ENCODE measurements at regions not wholly inside any gene's neighbourhood (a gene's known extent, or its start where the extent isn't known, plus 50 kb on each side); places are given as distances from the start of the nearest gene placed in this dataset.
A peak's percentile ranks its signal among the peaks of the same experiment; 100 is the strongest.
"Not testable (repeated sequence)": the region's sequence is repeated elsewhere in the genome, so short reads cannot be mapped to it uniquely, and the experiment has no call there.

GRCh38 chr10:27344568-27345454 is 104.2 kb upstream of the ACBD5 start:
- WGBS = 84% methylated on average over 8 of the region's 8 CpGs
- DNase-seq (ENCODE audit: low read depth in 6 of 9, low spot score in 9 of 9) = no peak

GRCh38 chr10:27341001-27341400 is 100.4 kb upstream of the ACBD5 start:
- WGBS = 96% methylated on average over 3 of the region's 3 CpGs
- Histone ChIP-seq H3K27ac (ENCODE audit: low read depth in 1 of 2, low read length in 1 of 2) (no peak overlapping the region), H3K27me3 (ENCODE audit: control insufficient read depth in 2 of 2, insufficient read depth in 1 of 2, low read length in 1 of 2) (peaks cover 0 to 2% of the 10 kb centered on the region in 2 donors), H3K9me3 (ENCODE audit: control insufficient read depth in 2 of 2, insufficient read depth in 1 of 2, low read length in 1 of 2) (no peaks in the 10 kb centered on the region), H3K4me3 (ENCODE audit: low read length in 2 of 2) (no peak overlapping the region), H3K4me1 (ENCODE audit: control insufficient read depth in 2 of 2, insufficient read depth in 2 of 2, low read length in 2 of 2) (no peaks in the 10 kb centered on the region), H3K36me3 (ENCODE audit: control insufficient read depth in 2 of 2, insufficient read depth in 2 of 2, low read length in 1 of 2) (no peaks in the 10 kb centered on the region)
- DNase-seq (ENCODE audit: low read depth in 6 of 9, low spot score in 9 of 9) = no peak

More at GRCh38 chr10:27344568-27345454, 104.2 kb upstream of the ACBD5 start:
- Histone ChIP-seq H3K4me3 (ENCODE audit: low read length in 2 of 2) (no peak overlapping the region), H3K36me3 (ENCODE audit: control insufficient read depth in 2 of 2, insufficient read depth in 2 of 2, low read length in 1 of 2) (no peaks in the 10 kb centered on the region), H3K27ac (ENCODE audit: low read depth in 1 of 2, low read length in 1 of 2) (no peak overlapping the region), H3K27me3 (ENCODE audit: control insufficient read depth in 2 of 2, insufficient read depth in 1 of 2, low read length in 1 of 2) (peaks cover 0 to 2% of the 10 kb centered on the region in 2 donors), H3K9me3 (ENCODE audit: control insufficient read depth in 2 of 2, insufficient read depth in 1 of 2, low read length in 1 of 2) (no peaks in the 10 kb centered on the region), H3K4me1 (ENCODE audit: control insufficient read depth in 2 of 2, insufficient read depth in 2 of 2, low read length in 2 of 2) (no peaks in the 10 kb centered on the region)

DNA sequence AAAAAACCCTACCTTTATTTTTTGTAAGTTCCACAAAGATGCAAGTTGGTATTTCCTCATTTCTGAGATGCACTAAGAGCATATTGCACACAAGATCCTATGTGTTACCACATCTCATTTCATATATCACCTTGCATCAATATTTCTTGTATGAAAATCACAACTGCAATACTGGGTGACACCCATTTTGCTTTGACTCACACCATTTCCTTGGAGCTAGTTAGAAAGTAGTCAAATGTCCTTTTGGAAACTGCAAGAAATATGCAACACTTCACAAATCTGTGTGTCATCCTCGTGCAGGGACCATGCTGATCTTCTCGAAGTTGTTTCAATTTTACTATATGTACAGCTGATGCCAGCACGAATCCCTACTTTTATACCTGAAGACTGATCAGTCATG is 94.6 kb upstream of the ACBD5 start:
- H3K36me3 ChIP-seq (ENCODE audit: control insufficient read depth in 2 of 2, insufficient read depth in 2 of 2, low read length in 1 of 2); H3K9me3 ChIP-seq (ENCODE audit: control insufficient read depth in 2 of 2, insufficient read depth in 1 of 2, low read length in 1 of 2); H3K27ac ChIP-seq (ENCODE audit: low read depth in 1 of 2, low read length in 1 of 2); H3K27me3 ChIP-seq (ENCODE audit: control insufficient read depth in 2 of 2, insufficient read depth in 1 of 2, low read length in 1 of 2); H3K4me1 ChIP-seq (ENCODE audit: control insufficient read depth in 2 of 2, insufficient read depth in 2 of 2, low read length in 2 of 2); DNase-seq (ENCODE audit: low read depth in 6 of 9, low spot score in 9 of 9); H3K4me3 ChIP-seq (ENCODE audit: low read length in 2 of 2): not testable (repeated sequence)
- 74% methylated on average over 3 of the region's 3 CpGs for WGBS

- 96% methylated on average over 3 of the region's 3 CpGs for WGBS
- H3K36me3 ChIP-seq (ENCODE audit: control insufficient read depth in 2 of 2, insufficient read depth in 2 of 2, low read length in 1 of 2) = no peaks in the 10 kb centered on the region
- no peak overlapping the region for H3K4me3 ChIP-seq (ENCODE audit: low read length in 2 of 2)
- H3K27me3 ChIP-seq (ENCODE audit: control insufficient read depth in 2 of 2, insufficient read depth in 1 of 2, low read length in 1 of 2) = no peaks in the 10 kb centered on the region
- H3K27ac ChIP-seq (ENCODE audit: low read depth in 1 of 2, low read length in 1 of 2) = no peak overlapping the region
- no peaks in the 10 kb centered on the region for H3K4me1 ChIP-seq (ENCODE audit: control insufficient read depth in 2 of 2, insufficient read depth in 2 of 2, low read length in 2 of 2)
- DNase-seq (ENCODE audit: low read depth in 6 of 9, low spot score in 9 of 9) = no peak
- no peaks in the 10 kb centered on the region for H3K9me3 ChIP-seq (ENCODE audit: control insufficient read depth in 2 of 2, insufficient read depth in 1 of 2, low read length in 1 of 2)
These were observed 89.5 kb upstream of the ACBD5 start for GRCh38 chr10:27330074-27330473.

DNA sequence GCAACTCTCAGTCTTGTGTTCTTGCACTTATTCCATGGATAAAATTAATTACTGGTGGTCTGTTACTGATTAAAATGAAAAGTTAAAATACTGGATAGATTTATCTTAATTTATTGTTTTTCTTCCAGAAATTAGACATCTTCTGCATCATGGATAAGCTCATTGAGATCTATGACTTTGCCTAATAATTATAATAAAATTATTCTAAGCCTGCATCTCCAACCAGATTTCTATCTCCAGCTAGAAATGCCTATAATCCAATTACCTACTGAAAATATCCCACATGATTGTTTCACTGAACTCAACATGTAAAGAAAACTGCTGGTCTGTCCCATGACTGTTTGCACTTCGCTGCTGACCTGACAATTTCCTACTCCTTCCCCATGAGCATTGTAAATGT is 88.3 kb upstream of the ACBD5 start:
- Histone ChIP-seq H3K4me1 (ENCODE audit: control insufficient read depth in 2 of 2, insufficient read depth in 2 of 2, low read length in 2 of 2) (no peaks in the 10 kb centered on the region), H3K36me3 (ENCODE audit: control insufficient read depth in 2 of 2, insufficient read depth in 2 of 2, low read length in 1 of 2) (no peaks in the 10 kb centered on the region), H3K9me3 (ENCODE audit: control insufficient read depth in 2 of 2, insufficient read depth in 1 of 2, low read length in 1 of 2) (no peaks in the 10 kb centered on the region), H3K27ac (ENCODE audit: low read depth in 1 of 2, low read length in 1 of 2) (no peak overlapping the region), H3K4me3 (ENCODE audit: low read length in 2 of 2) (no peak overlapping the region), H3K27me3 (ENCODE audit: control insufficient read depth in 2 of 2, insufficient read depth in 1 of 2, low read length in 1 of 2) (no peaks in the 10 kb centered on the region)
- no peak for DNase-seq (ENCODE audit: low read depth in 6 of 9, low spot score in 9 of 9)
- WGBS = 96% methylated on average over 1 of the region's 1 CpG

DNA sequence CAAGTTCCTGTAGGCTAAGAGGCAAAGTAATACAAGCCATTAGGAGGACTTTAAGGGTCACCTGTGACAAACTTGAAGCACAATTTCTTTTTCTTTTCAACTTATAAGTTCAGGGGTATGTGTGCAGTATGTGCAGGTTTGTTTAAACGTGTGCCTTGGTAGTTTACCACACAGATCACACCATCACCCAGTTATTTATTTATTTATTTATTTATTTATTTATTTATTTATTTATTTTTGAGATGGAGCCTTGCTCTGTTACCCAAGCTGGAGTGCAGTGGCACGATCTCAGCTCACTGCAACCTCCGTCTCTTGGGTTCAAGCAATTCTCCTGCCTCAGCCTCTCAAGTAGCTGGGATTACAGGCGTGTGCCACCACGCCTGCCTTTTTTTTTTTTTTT is 86.2 kb upstream of the ACBD5 start:
- not testable (repeated sequence) for H3K4me1 ChIP-seq (ENCODE audit: control insufficient read depth in 2 of 2, insufficient read depth in 2 of 2, low read length in 2 of 2); H3K4me3 ChIP-seq (ENCODE audit: low read length in 2 of 2); H3K36me3 ChIP-seq (ENCODE audit: control insufficient read depth in 2 of 2, insufficient read depth in 2 of 2, low read length in 1 of 2); H3K9me3 ChIP-seq (ENCODE audit: control insufficient read depth in 2 of 2, insufficient read depth in 1 of 2, low read length in 1 of 2); DNase-seq (ENCODE audit: low read depth in 6 of 9, low spot score in 9 of 9); H3K27me3 ChIP-seq (ENCODE audit: control insufficient read depth in 2 of 2, insufficient read depth in 1 of 2, low read length in 1 of 2); H3K27ac ChIP-seq (ENCODE audit: low read depth in 1 of 2, low read length in 1 of 2)
- 98% methylated on average over 5 of the region's 5 CpGs for WGBS

GRCh38 chr10:27319752-27320431 is 79.3 kb upstream of the ACBD5 start:
- peaks cover 0 to 14% of the 10 kb centered on the region in 2 donors for H3K27me3 ChIP-seq (ENCODE audit: control insufficient read depth in 2 of 2, insufficient read depth in 1 of 2, low read length in 1 of 2)
- 43% methylated on average over 44 of the region's 44 CpGs for WGBS

DNA sequence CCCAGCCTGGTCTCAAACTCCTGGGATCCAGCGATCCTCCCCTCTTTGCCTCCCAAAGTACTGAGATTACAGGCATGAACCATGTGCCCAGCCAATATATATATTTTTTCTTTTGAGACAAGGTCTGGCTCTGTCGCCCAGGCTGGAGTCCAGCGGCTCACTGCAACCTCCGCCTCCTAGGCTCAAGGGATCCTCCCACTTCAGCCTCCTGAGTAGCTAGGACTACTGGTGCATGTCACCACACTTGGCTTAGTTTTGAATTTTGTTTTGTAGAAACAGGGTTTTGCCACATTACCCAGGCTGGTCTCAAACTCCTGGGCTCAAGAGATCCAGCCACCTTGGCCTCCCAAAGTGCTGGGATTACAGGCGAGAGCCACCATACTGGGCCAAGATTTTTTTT is 78.5 kb upstream of the ACBD5 start:
- H3K27me3 ChIP-seq (ENCODE audit: control insufficient read depth in 2 of 2, insufficient read depth in 1 of 2, low read length in 1 of 2) = peaks cover 0 to 14% of the 10 kb centered on the region in 2 donors
- not testable (repeated sequence) for H3K9me3 ChIP-seq (ENCODE audit: control insufficient read depth in 2 of 2, insufficient read depth in 1 of 2, low read length in 1 of 2); H3K4me3 ChIP-seq (ENCODE audit: low read length in 2 of 2); DNase-seq (ENCODE audit: low read depth in 6 of 9, low spot score in 9 of 9); H3K4me1 ChIP-seq (ENCODE audit: control insufficient read depth in 2 of 2, insufficient read depth in 2 of 2, low read length in 2 of 2); H3K27ac ChIP-seq (ENCODE audit: low read depth in 1 of 2, low read length in 1 of 2); H3K36me3 ChIP-seq (ENCODE audit: control insufficient read depth in 2 of 2, insufficient read depth in 2 of 2, low read length in 1 of 2)
- 96% methylated on average over 5 of the region's 5 CpGs for WGBS

More at GRCh38 chr10:27319752-27320431, 79.3 kb upstream of the ACBD5 start:
- Histone ChIP-seq H3K36me3 (ENCODE audit: control insufficient read depth in 2 of 2, insufficient read depth in 2 of 2, low read length in 1 of 2) (no peaks in the 10 kb centered on the region), H3K9me3 (ENCODE audit: control insufficient read depth in 2 of 2, insufficient read depth in 1 of 2, low read length in 1 of 2) (no peaks in the 10 kb centered on the region), H3K27ac (ENCODE audit: low read depth in 1 of 2, low read length in 1 of 2) (no peak overlapping the region), H3K4me3 (ENCODE audit: low read length in 2 of 2) (peak overlapping the region in 1 of 2 donors; percentile 28), H3K4me1 (ENCODE audit: control insufficient read depth in 2 of 2, insufficient read depth in 2 of 2, low read length in 2 of 2) (no peaks in the 10 kb centered on the region)
- DNase-seq (ENCODE audit: low read depth in 6 of 9, low spot score in 9 of 9) = peak in 5 of 9 donors; percentile 3 to 58 (median 21)

DNA sequence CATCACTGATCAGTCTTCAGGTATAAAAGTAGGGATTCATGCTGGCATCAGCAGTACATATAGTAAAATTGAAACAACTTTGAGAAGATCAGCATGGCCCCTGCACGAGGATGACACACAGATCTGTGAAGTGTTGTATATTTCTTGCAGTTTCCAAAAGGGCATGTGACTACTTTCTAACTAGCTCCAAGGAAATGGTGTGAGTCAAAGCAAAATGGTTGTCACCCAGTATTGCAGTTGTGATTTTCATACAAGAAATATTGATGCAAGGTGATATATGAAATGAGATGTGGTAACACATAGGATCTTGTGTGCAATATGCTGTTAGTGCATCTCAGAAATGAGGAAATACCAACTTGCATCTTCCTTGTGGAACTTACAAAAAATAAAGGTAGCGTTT is 74.5 kb upstream of the ACBD5 start:
- DNase-seq (ENCODE audit: low read depth in 6 of 9, low spot score in 9 of 9); H3K27ac ChIP-seq (ENCODE audit: low read depth in 1 of 2, low read length in 1 of 2); H3K4me1 ChIP-seq (ENCODE audit: control insufficient read depth in 2 of 2, insufficient read depth in 2 of 2, low read length in 2 of 2); H3K9me3 ChIP-seq (ENCODE audit: control insufficient read depth in 2 of 2, insufficient read depth in 1 of 2, low read length in 1 of 2); H3K36me3 ChIP-seq (ENCODE audit: control insufficient read depth in 2 of 2, insufficient read depth in 2 of 2, low read length in 1 of 2); H3K4me3 ChIP-seq (ENCODE audit: low read length in 2 of 2): not testable (repeated sequence)
- H3K27me3 ChIP-seq (ENCODE audit: control insufficient read depth in 2 of 2, insufficient read depth in 1 of 2, low read length in 1 of 2) = peaks cover 0 to 12% of the 10 kb centered on the region in 2 donors
- WGBS = 81% methylated on average over 2 of the region's 2 CpGs

Data from thymus (tissue), 11 donors.